ENCODE measurements at regions not wholly inside any gene's neighbourhood (a gene's known extent, or its start where the extent isn't known, plus 50 kb on each side); places are given as distances from the start of the nearest gene placed in this dataset.

DNA sequence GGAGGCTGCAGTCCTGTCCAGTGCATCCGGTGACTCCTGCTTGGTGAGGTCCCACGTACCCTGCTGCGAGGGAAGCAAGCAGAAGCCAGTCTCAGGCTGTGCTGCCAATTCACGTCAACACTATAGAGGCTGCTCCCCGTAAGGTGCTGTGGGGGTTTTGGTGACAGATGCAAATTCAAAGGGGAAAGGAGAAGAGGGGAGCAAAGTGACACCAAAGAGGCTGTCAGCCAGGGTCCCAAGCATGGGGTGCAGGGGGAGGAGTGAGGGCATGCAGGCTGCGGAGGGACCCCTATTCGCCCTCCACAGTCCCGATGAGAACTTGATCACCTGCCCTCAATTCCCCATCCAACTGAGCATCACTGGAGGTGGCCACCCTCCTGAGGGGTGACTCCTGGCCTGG is 179.4 kb upstream of the HS6ST1 start:
- Histone ChIP-seq H3K27me3 (ENCODE audit: insufficient read depth) (no peaks in the 10 kb centered on the region), H3K4me1 (ENCODE audit: control insufficient read depth in 1 of 2, insufficient read depth in 2 of 2, low read depth in 1 of 2, low read length in 1 of 2) (peaks cover 0 to 16% of the 10 kb centered on the region in 2 experiments; a peak in 1 of 4 replicates), H3K27ac (ENCODE audit: low read depth in 2 of 2, low read length in 1 of 2) (no peak overlapping the region), H3F3A (replicated peaks; ENCODE audit: insufficient read depth) (no peaks in the 10 kb centered on the region), H3K4me2 (no peak overlapping the region), H3K4me3 (ENCODE audit: low read depth in 2 of 2, low read length in 1 of 2) (no peak overlapping the region), H4K20me1 (ENCODE audit: insufficient read depth) (no peaks in the 10 kb centered on the region), H3K9me2 (no peaks in the 10 kb centered on the region), H3K79me2 (ENCODE audit: insufficient read depth) (no peaks in the 10 kb centered on the region), H3K36me3 (replicated peaks in 1 of 2; ENCODE audit: control insufficient read depth in 1 of 2, insufficient read depth in 2 of 2, low read length in 1 of 2) (no peaks in the 10 kb centered on the region), H3K9me3 (no peaks in the 10 kb centered on the region), H2AFZ (ENCODE audit: low read depth) (no peak overlapping the region), H3K9ac (no peak overlapping the region)
- POLR2A ChIA-PET, result no interaction called here
- no peak for DNase-seq
- WGBS (ENCODE audit: low lambda C conversion rate), result 60% methylated on average over 8 of the region's 8 CpGs
- TF ChIP-seq EP300 (IDR thresholded peaks at IDR 0.05; ENCODE audit: borderline replicate concordance in 1 of 2, low read depth in 1 of 2, low read length in 1 of 2) (no peak), ELF1 (IDR thresholded peaks at IDR 0.05) (no peak), RAD21 (IDR thresholded peaks at IDR 0.05; ENCODE audit: low read length) (no peak), POLR2AphosphoS5 (IDR thresholded peaks at IDR 0.05; ENCODE audit: low read depth, low read length) (no peak), RXRA (IDR thresholded peaks at IDR 0.05; ENCODE audit: borderline replicate concordance, low read depth) (no peak), CHD2 (IDR thresholded peaks at IDR 0.05; ENCODE audit: low read length, partially characterized antibody) (no peak), MEF2A (IDR thresholded peaks at IDR 0.05; ENCODE audit: borderline replicate concordance, low read depth) (no peak), IRF3 (IDR thresholded peaks at IDR 0.05; ENCODE audit: low read depth, low read length) (no peak)
- CTCF ChIA-PET, result no interaction called here

DNA sequence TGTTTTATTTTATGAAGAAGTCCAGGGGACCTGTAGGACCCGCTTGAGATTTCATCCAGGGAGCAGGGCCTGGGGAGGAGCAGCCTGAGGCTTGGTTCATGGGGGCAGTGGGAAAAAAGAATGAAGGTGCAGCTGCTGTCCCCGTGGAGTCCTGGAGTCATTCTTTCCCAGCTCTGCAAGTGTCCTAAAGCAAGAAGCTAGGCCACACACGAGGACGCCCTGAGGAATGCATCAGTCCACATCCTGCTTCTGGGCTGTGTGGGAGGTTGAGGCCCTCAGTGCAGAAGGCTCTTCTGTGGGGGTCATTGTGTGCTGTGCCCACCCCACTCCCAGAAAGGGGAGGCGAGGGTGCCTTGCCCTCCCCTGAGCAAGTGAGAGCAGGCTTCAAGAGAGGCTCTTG is 179.9 kb upstream of the HS6ST1 start:
- TF ChIP-seq IRF3 (IDR thresholded peaks at IDR 0.05; ENCODE audit: low read depth, low read length), result no peak
- TF ChIP-seq FOXJ3 (CRISPR knock-in tag; IDR thresholded peaks at IDR 0.05), result no peak
- TF ChIP-seq SIN3A (IDR thresholded peaks at IDR 0.05; ENCODE audit: borderline replicate concordance, low read depth, low read length), result no peak
- TF ChIP-seq TAF1 (IDR thresholded peaks at IDR 0.05; ENCODE audit: borderline replicate concordance, low read depth, low read length), result no peak
- no peak for TF ChIP-seq EZH2phosphoT487 (IDR thresholded peaks at IDR 0.05; ENCODE audit: borderline replicate concordance, low read depth)
- TF ChIP-seq, protein P1, sequence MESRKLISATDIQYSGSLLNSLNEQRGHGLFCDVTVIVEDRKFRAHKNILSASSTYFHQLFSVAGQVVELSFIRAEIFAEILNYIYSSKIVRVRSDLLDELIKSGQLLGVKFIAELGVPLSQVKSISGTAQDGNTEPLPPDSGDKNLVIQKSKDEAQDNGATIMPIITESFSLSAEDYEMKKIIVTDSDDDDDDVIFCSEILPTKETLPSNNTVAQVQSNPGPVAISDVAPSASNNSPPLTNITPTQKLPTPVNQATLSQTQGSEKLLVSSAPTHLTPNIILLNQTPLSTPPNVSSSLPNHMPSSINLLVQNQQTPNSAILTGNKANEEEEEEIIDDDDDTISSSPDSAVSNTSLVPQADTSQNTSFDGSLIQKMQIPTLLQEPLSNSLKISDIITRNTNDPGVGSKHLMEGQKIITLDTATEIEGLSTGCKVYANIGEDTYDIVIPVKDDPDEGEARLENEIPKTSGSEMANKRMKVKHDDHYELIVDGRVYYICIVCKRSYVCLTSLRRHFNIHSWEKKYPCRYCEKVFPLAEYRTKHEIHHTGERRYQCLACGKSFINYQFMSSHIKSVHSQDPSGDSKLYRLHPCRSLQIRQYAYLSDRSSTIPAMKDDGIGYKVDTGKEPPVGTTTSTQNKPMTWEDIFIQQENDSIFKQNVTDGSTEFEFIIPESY (IDR thresholded peaks at IDR 0.05; ENCODE audit: borderline replicate concordance, low read depth), result no peak
- TF ChIP-seq, protein P2, sequence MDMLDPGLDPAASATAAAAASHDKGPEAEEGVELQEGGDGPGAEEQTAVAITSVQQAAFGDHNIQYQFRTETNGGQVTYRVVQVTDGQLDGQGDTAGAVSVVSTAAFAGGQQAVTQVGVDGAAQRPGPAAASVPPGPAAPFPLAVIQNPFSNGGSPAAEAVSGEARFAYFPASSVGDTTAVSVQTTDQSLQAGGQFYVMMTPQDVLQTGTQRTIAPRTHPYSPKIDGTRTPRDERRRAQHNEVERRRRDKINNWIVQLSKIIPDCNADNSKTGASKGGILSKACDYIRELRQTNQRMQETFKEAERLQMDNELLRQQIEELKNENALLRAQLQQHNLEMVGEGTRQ (IDR thresholded peaks at IDR 0.05; ENCODE audit: borderline replicate concordance, low read depth, low read length), result no peak
- no peak for TF ChIP-seq TCF12 (IDR thresholded peaks at IDR 0.05)
- no peak for TF ChIP-seq GABPA (IDR thresholded peaks at IDR 0.05; ENCODE audit: low read depth)
- TF ChIP-seq SMC3 (IDR thresholded peaks at IDR 0.05; ENCODE audit: low read depth, low read length), result no peak
- no peak for TF ChIP-seq MAX (IDR thresholded peaks at IDR 0.05; ENCODE audit: low read depth)
- TF ChIP-seq RFX5 (IDR thresholded peaks at IDR 0.05; ENCODE audit: low read length), result no peak
- TF ChIP-seq NFIC (IDR thresholded peaks at IDR 0.05; ENCODE audit: borderline replicate concordance), result no peak
- no peak for TF ChIP-seq EP300 (IDR thresholded peaks at IDR 0.05; ENCODE audit: borderline replicate concordance in 1 of 2, low read depth in 1 of 2, low read length in 1 of 2)
- no peak for TF ChIP-seq PBX3 (IDR thresholded peaks at IDR 0.05)
- TF ChIP-seq POLR2AphosphoS5 (IDR thresholded peaks at IDR 0.05; ENCODE audit: low read depth, low read length), result no peak
- no peak for TF ChIP-seq ELF1 (IDR thresholded peaks at IDR 0.05)
- no peak for TF ChIP-seq MEF2A (IDR thresholded peaks at IDR 0.05; ENCODE audit: borderline replicate concordance, low read depth)
- CTCF ChIA-PET, result no interaction called here
- Histone ChIP-seq H3F3A (replicated peaks; ENCODE audit: insufficient read depth) (no peaks in the 10 kb centered on the region), H3K9me2 (no peaks in the 10 kb centered on the region), H3K27me3 (ENCODE audit: insufficient read depth) (no peaks in the 10 kb centered on the region), H3K36me3 (replicated peaks in 1 of 2; ENCODE audit: control insufficient read depth in 1 of 2, insufficient read depth in 2 of 2, low read length in 1 of 2) (no peaks in the 10 kb centered on the region), H2AFZ (ENCODE audit: low read depth) (no peak overlapping the region), H3K27ac (ENCODE audit: low read depth in 2 of 2, low read length in 1 of 2) (no peak overlapping the region), H4K20me1 (ENCODE audit: insufficient read depth) (no peaks in the 10 kb centered on the region), H3K9me3 (no peaks in the 10 kb centered on the region), H3K4me2 (no peak overlapping the region), H3K4me1 (ENCODE audit: control insufficient read depth in 1 of 2, insufficient read depth in 2 of 2, low read depth in 1 of 2, low read length in 1 of 2) (peaks cover 0 to 16% of the 10 kb centered on the region in 2 experiments; a peak in 1 of 4 replicates), H3K4me3 (ENCODE audit: low read depth in 2 of 2, low read length in 1 of 2) (no peak overlapping the region), H3K79me2 (ENCODE audit: insufficient read depth) (no peaks in the 10 kb centered on the region), H3K9ac (no peak overlapping the region)
- no peak for DNase-seq
- POLR2A ChIA-PET, result no interaction called here
- 32% methylated on average over 5 of the region's 5 CpGs for WGBS (ENCODE audit: low lambda C conversion rate)

Measured in SK-N-SH (cell line).